ENCODE measurements at regions not wholly inside any gene's neighbourhood (a gene's known extent, or its start where the extent isn't known, plus 50 kb on each side); places are given as distances from the start of the nearest gene placed in this dataset.
"Not testable (repeated sequence)": the region's sequence is repeated elsewhere in the genome, so short reads cannot be mapped to it uniquely, and the experiment has no call there.

- DNase-seq (ENCODE audit: low read depth), result not testable (repeated sequence)
Measured at GRCh38 chr12:39699079-39699478, 79.5 kb upstream of the ABCD2 start.

GRCh38 chr12:39697108-39697507, 77.5 kb upstream of the ABCD2 start:
- DNase-seq (ENCODE audit: low read depth), result no peak
- no peak overlapping the region for H3K4me3 ChIP-seq (ENCODE audit: low read depth, low read length)
- TF ChIP-seq CTCF (conservative IDR thresholded peaks at IDR 0.05; ENCODE audit: low read depth, low read length), result no peak

More at GRCh38 chr12:39699079-39699478, 79.5 kb upstream of the ABCD2 start:
- not testable (repeated sequence) for H3K4me3 ChIP-seq (ENCODE audit: low read depth, low read length)

GRCh38 chr12:39692258-39692853, 72.8 kb upstream of the ABCD2 start:
- peak; percentile 34 for TF ChIP-seq CTCF (conservative IDR thresholded peaks at IDR 0.05; ENCODE audit: low read depth, low read length)
- DNase-seq (ENCODE audit: low read depth), result peak; percentile 25
- no peak overlapping the region for H3K4me3 ChIP-seq (ENCODE audit: low read depth, low read length)

GRCh38 chr12:39685854-39686657, 66.5 kb upstream of the ABCD2 start:
- TF ChIP-seq CTCF (conservative IDR thresholded peaks at IDR 0.05; ENCODE audit: low read depth, low read length), result no peak
- no peak for DNase-seq (ENCODE audit: low read depth)
- no peak overlapping the region for H3K4me3 ChIP-seq (ENCODE audit: low read depth, low read length)

- H3K4me3 ChIP-seq (ENCODE audit: low read depth, low read length), result no peak overlapping the region
- DNase-seq (ENCODE audit: low read depth), result no peak
- no peak for TF ChIP-seq CTCF (conservative IDR thresholded peaks at IDR 0.05; ENCODE audit: low read depth, low read length)
Measured at GRCh38 chr12:39682689-39683477, 63.3 kb upstream of the ABCD2 start.

GRCh38 chr12:39675263-39675662, 55.7 kb upstream of the ABCD2 start:
- DNase-seq (ENCODE audit: low read depth), result no peak
- H3K4me3 ChIP-seq (ENCODE audit: low read depth, low read length), result no peak overlapping the region
- no peak for TF ChIP-seq CTCF (conservative IDR thresholded peaks at IDR 0.05; ENCODE audit: low read depth, low read length)

GRCh38 chr12:39672976-39673375, 53.4 kb upstream of the ABCD2 start:
- TF ChIP-seq CTCF (conservative IDR thresholded peaks at IDR 0.05; ENCODE audit: low read depth, low read length), result no peak
- no peak for DNase-seq (ENCODE audit: low read depth)

More at GRCh38 chr12:39672976-39673375, 53.4 kb upstream of the ABCD2 start:
- no peak overlapping the region for H3K4me3 ChIP-seq (ENCODE audit: low read depth, low read length)

Measured in choroid plexus epithelial cell (primary cell).